ENCODE measurements at regions not wholly inside any gene's neighbourhood (a gene's known extent, or its start where the extent isn't known, plus 50 kb on each side); places are given as distances from the start of the nearest gene placed in this dataset.

- DNase-seq (ENCODE audit: extremely low read depth, low read depth) = no peak
- TF ChIP-seq CTCF (IDR thresholded peaks at IDR 0.05; ENCODE audit: low read depth, low read length) = no peak
Observed at GRCh38 chr5:132130918-132131715, 57.5 kb downstream of the CSF2 start.

GRCh38 chr5:132132138-132132537, 58.5 kb downstream of the CSF2 start:
- TF ChIP-seq CTCF (IDR thresholded peaks at IDR 0.05; ENCODE audit: low read depth, low read length) = no peak
- no peak for DNase-seq (ENCODE audit: extremely low read depth, low read depth)

- no peak for TF ChIP-seq CTCF (IDR thresholded peaks at IDR 0.05; ENCODE audit: low read depth, low read length)
- DNase-seq (ENCODE audit: extremely low read depth, low read depth) = no peak
Observed at GRCh38 chr5:132134384-132134783, 60.8 kb downstream of the CSF2 start.

- TF ChIP-seq CTCF (IDR thresholded peaks at IDR 0.05; ENCODE audit: low read depth, low read length) = no peak
Observed at GRCh38 chr5:132136906-132137305, 63.3 kb downstream of the CSF2 start.

GRCh38 chr5:132138260-132138659, 64.7 kb downstream of the CSF2 start:
- no peak for DNase-seq (ENCODE audit: extremely low read depth, low read depth)
- no peak for TF ChIP-seq CTCF (IDR thresholded peaks at IDR 0.05; ENCODE audit: low read depth, low read length)

More at GRCh38 chr5:132136906-132137305, 63.3 kb downstream of the CSF2 start:
- peak; percentile 44 for DNase-seq (ENCODE audit: extremely low read depth, low read depth)
